ENCODE measurements at regions not wholly inside any gene's neighbourhood (a gene's known extent, or its start where the extent isn't known, plus 50 kb on each side); places are given as distances from the start of the nearest gene placed in this dataset.

- no peak overlapping the region for H2BK15ac ChIP-seq (ENCODE audit: low read depth, low read length)
- no peaks in the 10 kb centered on the region for H3K9me3 ChIP-seq (ENCODE audit: control insufficient read depth, low read depth, low read length)
- H3K27ac Mint-ChIP-seq = no peak overlapping the region
- H2BK5ac ChIP-seq (ENCODE audit: insufficient read length, low read length) = no peak overlapping the region
- no peak for DNase-seq
- no peak overlapping the region for H3K9ac ChIP-seq (ENCODE audit: extremely low read depth, insufficient read length, low read length)
- H3K23ac ChIP-seq (ENCODE audit: insufficient read length, low read depth, low read length) = no peak overlapping the region
- no peak overlapping the region for H3K56ac ChIP-seq (ENCODE audit: insufficient read length, low read depth, low read length)
- H4K20me1 ChIP-seq (ENCODE audit: control insufficient read depth, insufficient read depth, insufficient read length) = no peaks in the 10 kb centered on the region
- H2AFZ ChIP-seq (ENCODE audit: low read length) = no peak overlapping the region
- H3K9me3 Mint-ChIP-seq = no peaks in the 10 kb centered on the region
- no peak overlapping the region for H3K27ac ChIP-seq (ENCODE audit: insufficient read length, low read depth, low read length)
- no peak overlapping the region for H2AK5ac ChIP-seq (ENCODE audit: insufficient read length, low read length)
- H3K79me2 ChIP-seq (ENCODE audit: insufficient read depth, low read length) = no peaks in the 10 kb centered on the region
- H3K18ac ChIP-seq (ENCODE audit: insufficient read length, low read depth, low read length) = no peak overlapping the region
- H3T11ph ChIP-seq (ENCODE audit: low read length) = no peak overlapping the region
- no peak overlapping the region for H2BK120ac ChIP-seq (ENCODE audit: low read depth, low read length, poor library complexity, severe bottlenecking)
- no peak overlapping the region for H3K4ac ChIP-seq (ENCODE audit: low read depth, low read length)
- H3K4me1 ChIP-seq (ENCODE audit: insufficient read depth, low read length) = peaks cover 2% of the 10 kb centered on the region; the same call in 1 of the 2 replicates
- no peaks in the 10 kb centered on the region for H3K79me1 ChIP-seq (ENCODE audit: insufficient read depth, low read depth, low read length, poor library complexity, severe bottlenecking)
- no CpG with 5 or more reads among the region's 3 CpGs for WGBS (ENCODE audit: extremely low coverage, insufficient read length, low lambda C conversion rate)
- no peak for TF ChIP-seq CTCF (conservative IDR thresholded peaks at IDR 0.05)
- H3K4me3 Mint-ChIP-seq = no peak overlapping the region
- no peak overlapping the region for H3K4me2 ChIP-seq (ENCODE audit: insufficient read depth, insufficient read length, low read length)
- H3K14ac ChIP-seq (ENCODE audit: insufficient read depth, low read length) = no peak overlapping the region
- no peak overlapping the region for H4K5ac ChIP-seq (ENCODE audit: insufficient read length, low read depth, low read length)
- H2BK20ac ChIP-seq (ENCODE audit: low read depth, low read length, poor library complexity, severe bottlenecking) = no peak overlapping the region
- no peak overlapping the region for H2BK12ac ChIP-seq (ENCODE audit: insufficient read length, low read depth, low read length)
- no peaks in the 10 kb centered on the region for H3K27me3 ChIP-seq (ENCODE audit: insufficient read depth, low read length)
- no peaks in the 10 kb centered on the region for H3K4me1 Mint-ChIP-seq
- H3K23me2 ChIP-seq (ENCODE audit: insufficient read length, low read depth, low read length, poor library complexity, severe bottlenecking) = no peaks in the 10 kb centered on the region
- H4K8ac ChIP-seq (replicated peaks; ENCODE audit: insufficient read length, low read depth, low read length) = no peak overlapping the region
- H3K36me3 Mint-ChIP-seq (ENCODE audit: insufficient read depth in 1 of 3, low read depth in 3 of 3) = no peaks in the 10 kb centered on the region
- no peak overlapping the region for H4K91ac ChIP-seq (ENCODE audit: insufficient read length, low read depth, low read length)
- no peaks in the 10 kb centered on the region for H3K27me3 Mint-ChIP-seq (ENCODE audit: low read depth)
Measured at GRCh38 chr5:29017501-29017900, 1979.1 kb upstream of the CDH9 start.

Data from H9 (cell line).